G401.6 (cell line): ENCODE measurements at regions not wholly inside any gene's neighbourhood (a gene's known extent, or its start where the extent isn't known, plus 50 kb on each side); places are given as distances from the start of the nearest gene placed in this dataset.

Source experiments
- FAIRE-seq: peaks from 2 replicates; lab custom pipeline; 2012; peaks lifted over from hg19 to GRCh38; lab: Jason Lieb, UNC

DNA sequence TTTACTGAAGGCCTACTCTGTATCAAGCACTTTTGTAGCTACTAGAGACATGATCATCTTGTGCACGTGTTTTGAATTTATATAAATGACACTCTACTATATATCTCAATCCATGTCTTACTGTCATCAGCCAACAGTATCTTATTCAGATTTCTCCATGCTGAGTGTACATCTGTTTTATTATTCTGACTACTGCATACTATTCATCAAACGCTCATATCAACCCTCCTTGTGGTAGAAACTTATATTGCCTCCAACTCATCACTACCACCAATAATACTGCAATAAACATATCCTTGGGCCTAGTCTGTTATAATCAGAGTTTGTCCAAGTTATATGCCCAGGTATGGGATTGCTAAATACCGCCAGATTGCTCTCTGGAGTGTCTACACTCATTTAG is 81.6 kb upstream of the IRF2BP2 start:
- no peak for FAIRE-seq

DNA sequence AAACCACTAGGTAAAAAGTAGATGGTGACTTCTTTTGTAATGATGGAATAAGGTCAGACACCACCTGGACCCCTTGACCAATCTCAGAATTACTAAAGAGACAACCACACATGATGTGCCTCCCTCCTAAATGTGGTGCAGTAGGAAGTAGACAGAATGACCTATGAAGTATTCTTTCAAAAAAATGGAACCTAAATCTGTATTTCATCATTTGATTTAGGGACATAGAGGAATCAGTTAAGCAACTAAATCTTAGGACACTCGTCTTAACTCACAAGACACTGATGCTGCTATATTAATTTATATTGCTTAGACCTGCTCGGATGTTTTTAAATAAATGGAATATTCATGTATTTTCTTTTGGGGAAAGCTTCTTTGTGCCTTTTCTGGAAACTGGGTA is 80.9 kb upstream of the IRF2BP2 start:
- FAIRE-seq = no peak

DNA sequence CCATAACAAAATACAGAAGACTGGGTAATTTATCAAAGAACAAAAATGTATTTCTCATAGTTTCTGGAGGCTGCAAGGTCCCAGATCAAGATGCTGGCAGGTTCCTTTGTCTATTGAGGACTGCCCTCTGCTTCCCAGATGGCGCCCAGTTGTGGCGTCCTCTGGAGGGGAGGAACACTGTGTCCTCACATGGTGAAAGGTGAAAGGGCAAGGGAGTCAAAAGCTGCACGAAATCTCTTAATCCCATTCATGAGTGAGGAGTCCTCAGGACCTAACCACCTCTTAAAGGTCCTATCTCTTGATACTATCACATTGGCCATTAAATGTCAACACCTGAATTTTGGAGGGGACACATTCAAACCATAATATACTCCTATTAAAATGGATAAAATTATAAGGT is 79.3 kb upstream of the IRF2BP2 start:
- no peak for FAIRE-seq

DNA sequence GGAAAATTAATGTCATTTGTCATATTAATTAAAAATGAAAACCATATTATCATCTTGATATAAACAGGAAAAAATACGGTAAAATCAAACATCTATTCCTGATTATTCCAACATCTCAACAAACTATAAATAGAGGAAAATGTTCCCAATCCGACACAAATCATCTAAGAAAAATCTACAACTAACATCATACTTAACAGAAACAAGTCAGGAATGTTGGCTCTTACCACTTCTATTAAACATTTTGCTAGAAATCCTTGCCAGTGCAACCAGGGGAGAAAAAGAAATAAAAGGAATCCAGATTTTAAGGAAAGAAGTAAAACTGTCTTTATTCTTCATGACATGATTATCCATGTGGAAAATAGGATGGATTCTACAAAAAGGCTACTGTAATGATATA is 77.0 kb upstream of the IRF2BP2 start:
- peak; percentile 60 for FAIRE-seq

DNA sequence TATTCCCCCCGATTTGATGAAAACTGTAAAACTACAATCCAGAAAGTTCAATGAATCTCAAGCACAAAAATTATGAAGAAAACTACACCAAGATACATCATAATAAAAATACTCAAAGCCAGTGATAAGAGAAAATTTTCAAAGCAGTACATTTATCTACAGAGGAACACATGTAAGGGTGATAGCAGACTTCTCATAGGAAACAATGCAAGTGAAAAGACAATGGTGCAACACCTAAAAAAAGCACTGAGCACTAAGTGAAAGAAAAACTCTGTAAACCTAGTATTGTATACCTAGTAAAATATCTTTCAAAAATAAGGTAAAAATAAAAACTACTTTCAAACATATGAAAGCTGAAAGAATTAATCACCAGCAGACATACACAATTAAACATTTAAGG is 76.1 kb upstream of the IRF2BP2 start:
- peak; percentile 71 for FAIRE-seq

DNA sequence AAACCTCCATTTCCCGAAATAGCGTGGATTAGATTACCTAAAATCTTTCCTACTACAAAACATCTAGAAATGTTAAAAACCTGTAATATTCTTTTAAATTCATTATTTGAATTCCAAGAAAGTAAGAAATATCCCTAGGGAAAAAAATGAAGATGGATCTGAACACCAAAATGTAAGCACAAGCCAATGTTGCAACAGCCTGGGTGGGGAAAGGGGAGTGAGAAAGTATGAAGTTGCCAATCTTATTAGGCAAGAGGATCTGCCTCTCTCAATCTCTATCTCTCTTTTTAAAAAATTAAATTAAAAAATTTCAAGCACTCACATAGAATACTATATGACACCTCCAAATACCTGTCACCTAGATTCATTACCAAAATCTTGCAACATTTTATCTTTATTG is 74.9 kb upstream of the IRF2BP2 start:
- FAIRE-seq = no peak

DNA sequence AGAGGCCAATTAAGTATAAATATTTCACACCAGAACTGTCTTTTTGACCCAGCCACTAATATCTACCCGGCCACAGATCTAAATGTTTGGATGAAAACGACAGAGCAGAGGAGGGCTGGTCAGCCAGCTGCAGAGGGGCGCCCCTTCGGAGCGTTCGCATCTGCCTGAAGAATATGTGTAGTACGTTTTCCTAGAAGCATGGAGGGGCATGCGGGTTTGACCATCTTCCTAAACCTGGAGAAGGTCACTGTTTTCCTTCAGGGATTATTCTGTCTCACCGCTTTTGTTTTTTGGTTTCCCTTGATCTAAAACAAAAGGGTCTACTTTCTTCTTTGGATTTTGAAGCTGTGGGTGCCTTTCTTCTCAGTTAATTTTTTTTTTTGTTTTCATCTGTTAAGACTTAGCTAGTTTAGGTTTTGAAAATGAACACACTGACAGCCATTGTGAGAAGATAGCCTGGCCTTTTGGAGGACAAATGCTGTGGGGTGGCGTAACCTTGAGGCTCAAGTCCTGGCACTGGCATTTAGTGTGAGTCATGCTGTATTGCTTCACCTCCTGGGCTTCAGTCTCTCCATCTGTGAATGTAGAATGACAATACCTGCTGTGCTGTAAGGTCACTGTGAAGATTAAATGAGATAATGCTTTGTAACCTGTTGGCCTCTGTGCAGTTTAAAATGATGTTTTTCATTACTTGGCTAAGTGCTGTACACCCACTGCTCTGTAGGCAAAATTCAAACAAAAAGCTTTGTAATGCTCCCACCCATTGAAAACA is 74.1 kb upstream of the IRF2BP2 start:
- no peak for FAIRE-seq

DNA sequence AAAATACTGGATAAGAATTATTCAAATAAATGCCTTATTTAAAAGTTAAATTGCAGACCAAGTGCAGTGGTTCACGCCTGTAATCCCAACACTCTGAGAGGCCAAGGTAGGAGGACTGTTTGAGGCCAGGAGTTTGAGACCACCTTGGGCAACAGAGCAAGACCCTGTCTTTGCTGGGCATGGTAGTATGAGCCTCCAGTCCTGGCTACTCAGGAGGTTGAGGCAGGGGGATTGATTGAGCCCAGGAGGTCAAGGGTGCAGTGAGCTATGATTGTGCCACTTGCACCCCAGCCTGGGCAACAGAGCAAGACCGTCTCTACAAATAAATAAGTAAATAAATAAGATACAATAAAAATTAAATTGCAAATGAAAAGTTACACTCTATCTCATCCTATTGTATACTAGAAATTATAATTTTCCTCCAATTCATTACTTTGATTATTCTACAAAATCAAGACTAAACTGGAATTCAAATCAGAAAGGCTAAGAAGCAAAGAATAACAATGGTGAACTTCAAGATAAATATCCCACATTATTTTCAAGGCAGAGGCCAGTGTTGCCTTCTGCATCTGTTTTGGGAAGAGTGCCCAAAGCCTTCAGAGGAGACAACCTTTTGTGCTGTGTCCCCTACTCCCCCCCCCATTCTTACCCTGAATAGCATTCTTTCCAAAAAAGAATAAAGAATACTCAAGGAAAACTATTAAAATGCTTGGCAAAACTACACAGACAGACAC is 73.3 kb upstream of the IRF2BP2 start:
- FAIRE-seq = no peak

DNA sequence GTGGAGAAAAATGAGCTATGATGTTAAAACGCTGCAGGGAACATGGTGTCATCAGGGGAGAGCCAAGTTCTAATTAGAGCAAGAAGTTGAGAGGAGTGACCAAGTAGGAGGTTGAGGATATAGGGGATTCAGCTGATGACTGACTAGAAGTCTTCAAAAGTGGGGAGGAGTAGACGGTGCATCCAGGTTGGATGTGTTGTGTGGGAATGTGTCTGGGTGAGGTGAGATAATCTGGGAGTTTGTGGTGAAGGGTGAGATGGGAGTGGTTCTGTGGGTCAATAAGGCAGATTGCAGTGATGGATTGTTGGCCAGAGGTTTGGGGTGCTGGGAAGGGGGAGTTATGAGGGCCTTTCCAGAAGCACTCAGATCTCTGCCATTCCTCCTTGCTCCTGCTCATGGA is 72.0 kb upstream of the IRF2BP2 start:
- no peak for FAIRE-seq

DNA sequence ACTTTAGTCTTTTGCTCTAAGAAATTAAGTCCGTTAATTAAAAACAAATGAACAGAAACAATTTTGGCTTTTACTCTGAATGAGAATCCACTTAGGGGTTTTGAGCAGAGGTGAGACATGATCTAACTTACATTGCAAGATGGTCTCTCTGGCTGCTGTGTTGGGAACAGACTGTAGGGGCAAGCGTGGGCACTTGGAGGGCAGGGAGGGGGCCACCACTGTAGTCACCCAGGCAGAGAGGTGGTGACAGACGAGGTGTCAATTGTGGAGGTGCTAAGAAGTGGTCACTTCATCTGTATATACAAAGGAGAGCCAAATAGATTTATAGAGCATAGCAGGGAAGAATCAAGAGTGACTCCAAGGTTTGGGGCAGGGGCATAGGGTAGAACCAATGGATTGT is 71.1 kb upstream of the IRF2BP2 start:
- no peak for FAIRE-seq

DNA sequence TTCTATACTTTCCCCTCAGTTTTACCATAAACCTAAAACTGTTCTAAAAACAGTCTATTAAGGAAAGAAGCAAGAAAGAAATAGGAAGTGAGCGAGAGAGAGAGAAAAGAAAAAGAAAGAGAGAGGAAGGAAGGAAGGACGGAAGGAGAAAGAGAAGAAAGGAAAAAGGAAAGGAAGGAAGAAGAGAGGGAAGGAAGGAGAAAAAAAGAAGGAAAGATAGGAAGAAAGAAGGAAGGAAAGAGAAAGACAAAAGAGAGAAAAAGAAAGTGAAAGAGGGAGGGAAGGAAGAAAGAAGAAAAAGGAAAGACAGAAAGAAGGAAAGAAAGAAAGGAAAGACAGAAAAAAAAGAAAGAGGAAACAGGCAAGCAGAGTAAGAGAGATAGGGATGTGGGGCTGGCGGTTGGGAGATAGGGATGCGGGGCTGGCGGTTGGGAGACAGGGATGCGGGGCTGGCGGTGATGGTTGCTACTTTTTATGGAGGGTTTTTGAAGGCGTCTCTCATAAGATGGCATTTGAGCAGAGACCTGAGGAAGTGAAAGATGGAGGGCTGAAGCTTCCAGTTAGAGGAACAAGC is 70.4 kb upstream of the IRF2BP2 start:
- FAIRE-seq = no peak

DNA sequence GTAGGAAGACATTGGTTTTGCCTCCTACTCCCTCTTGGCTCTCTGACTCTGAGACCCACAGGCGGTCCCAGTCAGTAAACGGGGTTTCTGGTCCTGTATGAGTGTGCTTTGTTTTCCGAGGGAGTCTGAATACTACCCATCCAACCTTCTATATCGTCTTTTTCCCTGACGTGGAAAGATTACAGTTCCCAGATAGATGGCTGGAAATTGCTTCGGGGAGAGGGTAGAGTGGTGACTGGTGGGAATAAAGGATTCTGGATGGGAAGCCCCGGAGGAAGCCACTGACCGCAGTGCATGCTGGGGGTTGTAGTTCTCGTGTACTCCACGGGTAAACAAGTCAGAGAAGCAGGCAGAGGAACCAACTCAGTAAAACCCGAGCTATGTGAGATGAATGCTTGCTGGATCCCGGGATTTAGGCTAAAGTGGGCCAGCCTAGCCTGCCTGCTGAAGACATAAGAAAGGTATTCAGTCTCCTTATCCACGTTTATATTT is 66.2 kb upstream of the IRF2BP2 start:
- peak; percentile 66 for FAIRE-seq

DNA sequence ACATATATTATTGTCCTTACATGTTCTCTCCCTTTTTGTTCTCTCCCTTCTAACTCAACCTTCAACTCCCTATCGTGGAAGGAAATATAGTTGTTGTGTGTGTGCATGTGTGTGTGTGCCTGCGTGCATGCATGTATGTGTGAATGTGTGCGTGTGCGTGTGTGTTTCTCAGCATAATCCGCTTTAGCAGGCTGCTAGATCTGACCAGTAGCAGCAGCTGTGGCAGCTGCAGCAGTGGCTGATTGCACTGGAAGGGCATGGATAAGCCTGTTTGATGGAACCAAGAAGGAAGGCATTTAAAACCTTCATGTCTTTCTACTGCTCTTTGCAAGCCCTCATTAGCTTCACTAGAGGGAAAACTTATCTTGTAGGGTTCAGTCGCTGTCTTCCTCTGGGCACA is 65.6 kb upstream of the IRF2BP2 start:
- FAIRE-seq = no peak

DNA sequence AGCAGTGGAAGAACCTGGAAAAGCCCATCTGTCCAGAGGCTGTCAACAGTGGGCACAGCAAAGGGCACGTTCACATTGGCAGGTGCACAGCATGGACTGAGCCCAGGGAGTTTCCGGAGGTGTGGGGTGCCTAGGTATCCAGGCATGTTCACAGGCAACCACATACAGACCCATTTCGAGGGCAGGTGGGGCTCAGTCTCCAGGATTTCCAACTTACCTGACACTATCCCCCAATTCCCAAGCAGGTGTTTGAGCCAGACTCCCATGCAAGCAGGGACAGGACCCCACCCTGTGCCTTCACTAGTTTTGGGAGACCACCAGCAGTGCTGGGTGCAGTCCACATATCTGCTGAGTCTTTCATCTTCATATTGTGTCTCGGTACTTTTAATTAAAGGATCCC is 65.0 kb upstream of the IRF2BP2 start:
- no peak for FAIRE-seq

DNA sequence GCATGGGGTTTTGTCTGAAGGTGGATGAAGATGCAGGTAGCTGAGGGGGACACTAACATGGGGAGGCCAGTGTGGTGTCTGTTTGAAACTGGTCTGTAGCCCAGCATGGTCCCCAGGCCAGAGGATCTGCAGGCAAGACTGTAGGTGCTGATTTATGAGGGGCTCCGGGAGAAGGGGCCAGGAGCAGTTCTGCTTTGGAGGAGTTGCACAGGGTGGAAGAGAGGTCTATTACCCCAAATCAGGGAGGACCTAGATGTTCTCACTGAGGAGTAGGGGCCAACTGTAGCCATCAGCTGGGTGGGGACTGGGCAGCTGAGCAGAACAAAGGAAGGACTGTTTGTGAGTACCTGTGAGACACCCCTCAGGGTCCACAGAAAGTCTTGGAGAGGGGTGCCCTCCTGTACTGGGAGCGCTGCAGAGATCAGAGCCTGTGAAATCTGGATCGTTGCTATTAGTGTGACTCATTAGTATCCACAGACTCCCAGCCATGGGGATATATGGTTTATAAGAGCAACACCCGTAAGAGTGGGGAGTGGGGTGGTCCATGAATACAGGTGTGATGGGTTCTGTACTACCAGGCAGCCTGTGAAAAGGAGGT is 64.3 kb upstream of the IRF2BP2 start:
- FAIRE-seq = no peak

DNA sequence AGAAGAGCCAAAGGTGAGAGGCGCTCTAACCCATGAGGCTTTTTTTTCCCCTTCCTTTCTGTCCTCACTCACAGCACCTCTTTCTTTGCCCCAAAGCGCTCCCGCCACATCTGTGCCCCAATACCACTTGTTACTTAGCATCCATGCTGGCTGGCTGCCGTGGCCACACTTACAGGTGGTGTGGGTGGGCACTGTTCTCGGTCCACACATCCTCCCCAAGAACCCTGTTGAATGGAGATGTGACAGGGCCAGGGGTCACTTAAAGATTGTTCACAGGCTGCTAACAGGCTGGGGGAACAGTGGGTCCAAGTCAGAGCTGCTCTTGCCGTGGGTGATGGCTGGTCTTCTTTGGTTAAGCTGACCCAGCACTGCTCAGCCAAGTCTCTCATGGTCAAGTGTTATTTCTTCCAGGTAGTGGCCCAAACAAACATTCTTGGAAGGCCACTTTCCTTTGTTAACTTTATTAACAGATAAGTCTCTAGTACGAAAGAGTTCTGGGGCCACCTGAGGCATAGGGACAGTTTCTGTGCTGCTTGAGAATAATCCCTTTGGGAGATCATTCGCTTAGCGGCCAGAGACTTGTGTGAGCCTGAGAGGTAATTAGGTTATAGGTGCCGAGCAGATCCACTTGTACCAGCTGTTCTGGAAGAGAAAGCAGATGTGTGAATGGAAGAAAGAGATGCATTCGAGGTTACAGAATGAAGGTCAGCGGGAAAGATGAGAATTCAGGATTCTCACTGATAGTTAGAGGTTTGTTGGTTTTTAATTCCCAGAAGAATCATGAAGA is 62.6 kb upstream of the IRF2BP2 start:
- FAIRE-seq = no peak

DNA sequence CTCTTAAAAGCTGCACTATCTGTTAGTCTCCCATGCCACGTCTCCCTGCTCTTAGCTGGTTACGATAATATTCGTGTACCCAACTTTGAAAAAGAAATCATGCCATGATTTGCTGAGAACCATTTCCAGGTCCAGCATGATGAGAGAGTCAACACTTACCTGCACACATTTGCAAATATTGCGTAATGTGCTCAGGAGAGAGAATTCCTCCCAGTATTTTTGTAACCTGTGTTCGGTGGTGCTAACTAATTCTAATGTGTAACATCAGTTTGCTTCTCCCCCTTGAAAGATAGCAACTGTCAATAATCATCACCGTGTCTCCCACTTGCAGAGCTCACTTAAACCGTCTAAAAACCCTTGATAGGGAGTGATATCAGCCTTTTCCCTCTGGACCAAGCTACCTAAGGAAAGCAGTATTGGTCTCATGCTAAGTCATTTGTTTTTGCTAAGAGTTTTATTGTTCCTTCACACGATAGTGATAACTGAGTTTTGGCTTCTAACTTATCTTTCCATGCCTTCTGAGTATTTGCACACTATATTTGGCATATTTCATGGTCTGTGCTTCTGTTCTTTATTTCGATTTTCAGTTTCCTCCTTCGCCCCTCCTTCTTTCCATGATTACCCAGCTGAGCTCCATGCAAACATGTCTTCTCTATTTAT is 61.1 kb upstream of the IRF2BP2 start:
- FAIRE-seq = no peak

DNA sequence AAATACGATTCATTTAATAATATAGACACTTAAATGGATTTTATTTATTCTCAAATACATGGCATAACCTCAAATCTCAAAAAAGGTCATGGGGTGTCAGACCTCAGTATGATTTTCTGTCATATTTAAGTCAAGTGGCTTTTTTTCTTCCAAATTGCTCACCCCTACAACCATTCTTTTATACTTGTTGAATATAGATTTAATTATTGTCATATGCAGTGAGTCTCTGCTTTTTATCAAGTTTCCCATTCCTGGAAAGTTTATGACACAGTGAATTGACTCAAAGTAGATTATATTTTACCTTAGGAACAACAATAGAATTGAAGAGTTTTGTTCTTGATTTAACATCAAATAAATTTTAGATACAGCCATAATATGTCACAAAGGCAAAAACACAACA is 59.5 kb upstream of the IRF2BP2 start:
- FAIRE-seq = no peak

DNA sequence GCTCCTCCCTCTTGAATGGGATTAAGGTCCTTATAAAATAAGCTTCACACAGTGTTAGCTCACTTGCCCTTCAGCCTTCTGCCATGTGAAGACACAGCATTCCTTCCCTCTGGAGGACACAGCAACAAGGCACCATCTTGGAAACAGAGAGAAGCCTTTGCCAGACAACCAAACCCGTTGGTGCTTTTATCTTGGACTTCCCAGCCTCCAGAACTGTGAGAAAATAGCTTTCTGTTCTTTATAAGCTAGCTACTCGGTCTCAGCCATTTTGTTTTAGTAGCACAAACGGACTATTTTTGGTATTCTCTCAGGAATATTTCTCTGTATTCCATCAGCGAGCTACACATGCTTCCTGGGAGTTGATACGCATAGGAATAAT is 58.6 kb upstream of the IRF2BP2 start:
- FAIRE-seq = no peak

DNA sequence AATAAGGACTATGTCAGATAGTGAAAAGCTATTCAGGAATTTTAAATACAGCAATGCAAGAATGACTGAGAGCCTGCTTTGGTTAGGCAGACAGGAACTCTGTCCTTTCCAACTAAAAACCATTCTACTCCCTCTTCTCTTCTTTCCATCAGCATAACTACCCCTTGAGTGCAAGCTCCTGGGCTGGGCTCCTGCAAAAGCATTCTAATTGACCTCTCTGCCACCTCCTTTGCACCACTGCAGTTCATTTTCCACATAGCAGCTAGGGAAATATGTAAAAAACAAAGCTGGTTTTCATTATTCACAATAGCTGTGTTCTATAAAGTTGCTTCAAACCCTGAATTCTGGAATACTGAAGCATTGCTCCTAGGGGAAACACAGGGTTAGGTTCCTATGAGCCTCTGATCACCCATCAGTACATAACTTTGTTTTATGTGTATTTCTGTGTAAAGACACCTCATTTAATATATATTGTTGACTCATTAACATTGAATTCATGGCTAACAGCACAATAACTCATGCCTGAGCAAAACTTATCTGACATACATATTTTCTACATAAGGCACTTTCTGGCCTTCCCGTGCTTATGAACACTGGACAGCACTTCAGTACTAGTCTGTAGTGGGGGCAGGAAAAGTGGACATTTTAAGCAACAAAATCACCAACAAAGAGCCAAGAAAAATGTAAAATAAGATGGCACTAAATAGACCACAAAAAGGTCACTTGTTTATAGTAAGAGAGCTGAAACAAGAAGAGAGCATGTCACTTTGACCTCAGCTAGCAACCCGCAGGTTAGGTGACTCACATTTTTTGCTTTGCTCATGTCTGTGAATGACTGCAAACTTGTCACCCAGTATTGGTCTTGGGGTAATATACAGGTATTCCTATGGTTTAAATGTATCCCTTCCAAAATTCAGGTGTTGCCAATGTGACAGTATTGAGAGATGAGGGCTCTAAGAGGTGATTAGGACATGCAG is 57.9 kb upstream of the IRF2BP2 start:
- no peak for FAIRE-seq

DNA sequence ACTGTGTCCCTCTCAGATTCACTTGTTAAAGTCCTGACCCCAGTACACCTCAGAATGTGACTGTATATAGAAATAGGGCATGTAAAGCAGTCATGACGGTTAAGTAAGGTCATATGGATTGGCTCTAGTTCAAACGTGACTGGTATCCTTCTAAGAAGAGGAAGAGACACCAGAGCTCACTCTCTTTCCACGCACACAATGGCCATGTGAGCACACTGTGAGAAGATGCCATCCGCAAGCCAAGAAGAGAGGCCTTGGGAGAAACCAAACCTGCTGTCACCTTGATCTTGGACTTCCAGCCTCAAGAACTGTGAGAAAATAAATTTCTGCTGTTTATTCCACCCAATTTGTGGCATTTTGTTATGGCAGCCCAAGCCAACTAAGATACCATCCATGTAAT is 56.8 kb upstream of the IRF2BP2 start:
- no peak for FAIRE-seq
